NCI-H82 (cell line): ENCODE measurements at regions not wholly inside any gene's neighbourhood (a gene's known extent, or its start where the extent isn't known, plus 50 kb on each side); places are given as distances from the start of the nearest gene placed in this dataset.
"Not testable (repeated sequence)": the region's sequence is repeated elsewhere in the genome, so short reads cannot be mapped to it uniquely, and the experiment has no call there.

ENCODE experiments used
- DNase-seq: peaks from one replicate; lab custom pipeline; 2025; lab: John Stamatoyannopoulos, UW

GRCh38 chr1:30527511-30528140 lies 195.8 kb downstream of the MATN1 start:
- DNase-seq: no peak

GRCh38 chr1:30526652-30527345 lies 196.6 kb downstream of the MATN1 start:
- no peak for DNase-seq

GRCh38 chr1:30525971-30526651 lies 197.3 kb downstream of the MATN1 start:
- no peak for DNase-seq

- no peak for DNase-seq
These were observed 197.8 kb downstream of the MATN1 start for GRCh38 chr1:30525631-30525970.

GRCh38 chr1:30524840-30525617 lies 198.4 kb downstream of the MATN1 start:
- DNase-seq: no peak

GRCh38 chr1:30524025-30524555 lies 199.3 kb downstream of the MATN1 start:
- DNase-seq: not testable (repeated sequence)

- DNase-seq: no peak
These were observed 200.0 kb downstream of the MATN1 start for GRCh38 chr1:30523055-30524020.

GRCh38 chr1:30522031-30523004 lies 201.1 kb downstream of the MATN1 start:
- DNase-seq: no peak

- DNase-seq: no peak
These were observed 202.0 kb downstream of the MATN1 start for GRCh38 chr1:30521261-30521865.

GRCh38 chr1:30520476-30520875 lies 202.9 kb downstream of the MATN1 start:
- DNase-seq: no peak

GRCh38 chr1:30519201-30519763 lies 204.1 kb downstream of the MATN1 start:
- no peak for DNase-seq

GRCh38 chr1:30518696-30519095 lies 204.7 kb downstream of the MATN1 start:
- no peak for DNase-seq

GRCh38 chr1:30518186-30518585 lies 205.2 kb downstream of the MATN1 start:
- DNase-seq: no peak

- not testable (repeated sequence) for DNase-seq
These were observed 205.7 kb downstream of the MATN1 start for GRCh38 chr1:30517666-30518065.

GRCh38 chr1:30517241-30517640 lies 206.1 kb downstream of the MATN1 start:
- not testable (repeated sequence) for DNase-seq

- DNase-seq: no peak
These were observed 206.9 kb downstream of the MATN1 start for GRCh38 chr1:30516485-30516858.

- no peak for DNase-seq
These were observed 207.5 kb downstream of the MATN1 start for GRCh38 chr1:30515755-30516484.

GRCh38 chr1:30514945-30515344 lies 208.4 kb downstream of the MATN1 start:
- no peak for DNase-seq
